ENCODE measurements at regions not wholly inside any gene's neighbourhood (a gene's known extent, or its start where the extent isn't known, plus 50 kb on each side); places are given as distances from the start of the nearest gene placed in this dataset.

GRCh38 chr18:41553716-41554115, 401.3 kb upstream of the PIK3C3 start:
- TF ChIP-seq CTCF (IDR thresholded peaks at IDR 0.05) (no peak), EZH2 (IDR thresholded peaks at IDR 0.05) (no peak), EZH2phosphoT487 (IDR thresholded peaks at IDR 0.05) (no peak)
